GM19043 (cell line): ENCODE measurements at regions not wholly inside any gene's neighbourhood (a gene's known extent, or its start where the extent isn't known, plus 50 kb on each side); places are given as distances from the start of the nearest gene placed in this dataset.

Experiments used
- ATAC-seq: cut with Tn5 transposase; IDR thresholded peaks from one replicate; pipeline ENCODE4 v1.9.1; 2021; ENCODE audit warnings: low read depth; ENCODE audit not compliant: unreplicated experiment

DNA sequence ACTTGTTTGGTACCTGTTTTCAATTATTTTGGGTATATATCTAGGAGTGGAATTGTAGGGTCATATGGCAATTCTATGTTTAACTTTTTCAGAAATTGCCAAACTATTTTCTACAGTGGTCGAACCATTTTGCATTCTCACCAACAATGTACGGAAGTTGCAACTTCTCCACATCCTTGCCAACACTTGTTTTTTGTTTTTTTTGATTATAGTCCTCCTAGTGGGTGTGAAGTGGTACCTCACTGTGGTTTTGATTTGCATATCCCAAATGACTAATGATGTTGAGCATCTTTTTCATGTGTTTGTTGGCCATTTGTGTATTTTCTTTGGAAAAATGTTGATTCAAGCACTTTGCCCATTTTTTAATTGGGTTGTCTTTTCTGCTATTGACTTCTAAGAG is 122.1 kb downstream of the RPS24 start:
- ATAC-seq, result no peak

DNA sequence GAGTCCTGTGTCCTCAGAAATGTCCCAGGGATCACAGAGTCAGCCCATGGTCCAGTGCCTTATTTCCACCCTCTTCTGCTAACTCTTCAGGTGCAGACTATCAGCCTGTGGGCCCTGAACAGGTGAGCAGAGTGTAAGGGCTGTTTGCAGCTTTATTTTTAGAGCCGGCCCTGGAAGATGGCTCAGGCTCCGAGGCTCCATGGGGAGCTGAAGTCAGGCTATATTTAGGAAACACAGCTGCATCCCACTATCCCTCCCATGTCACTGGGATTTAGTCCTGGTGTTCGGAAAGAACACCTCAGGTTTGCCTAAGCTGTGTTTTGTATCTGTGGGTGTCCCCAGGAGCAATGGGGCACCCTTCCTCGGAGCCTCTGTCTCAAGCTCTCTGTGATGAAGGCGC is 126.9 kb downstream of the RPS24 start:
- ATAC-seq, result no peak

DNA sequence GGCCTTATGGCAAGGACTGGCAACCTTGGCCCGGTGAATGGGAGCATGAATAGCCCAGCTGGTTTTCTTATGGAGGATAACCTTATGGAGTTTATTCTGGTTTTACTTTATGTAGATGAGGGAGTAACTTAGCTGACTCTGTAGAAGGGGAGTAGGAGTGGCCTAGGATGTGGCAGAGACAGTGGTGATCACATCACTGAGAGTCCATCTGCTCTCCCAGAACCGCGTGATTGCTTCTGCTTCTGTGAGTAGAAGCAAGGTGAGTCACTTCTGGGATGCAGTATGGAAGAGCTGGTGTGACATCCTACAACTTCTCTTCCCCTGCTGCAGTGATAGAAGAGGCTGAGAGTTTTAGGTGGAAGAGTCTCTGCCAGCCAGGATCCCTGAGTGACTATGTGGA is 129.2 kb downstream of the RPS24 start:
- no peak for ATAC-seq

GRCh38 chr10:78164702-78165101 is 131.0 kb downstream of the RPS24 start:
- ATAC-seq, result no peak

DNA sequence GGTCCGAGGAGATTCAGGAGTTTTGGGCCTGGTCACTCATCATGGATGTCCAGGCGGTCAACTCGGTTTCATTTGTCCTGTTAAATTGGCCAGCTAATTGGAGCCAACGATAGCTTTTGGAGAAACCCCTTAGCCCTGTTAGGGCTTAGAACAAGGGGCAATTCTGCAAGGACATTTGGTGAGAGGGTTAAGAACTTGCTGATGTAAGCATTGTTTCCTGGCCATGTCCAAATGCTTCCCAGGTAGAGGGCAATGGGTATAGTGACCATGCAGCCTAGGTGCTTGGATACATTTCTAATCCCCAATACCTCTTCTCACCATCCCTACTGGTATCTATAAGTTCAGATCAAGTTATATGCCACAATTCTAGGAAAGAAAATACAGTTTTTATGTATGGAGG is 131.5 kb downstream of the RPS24 start:
- ATAC-seq, result no peak

DNA sequence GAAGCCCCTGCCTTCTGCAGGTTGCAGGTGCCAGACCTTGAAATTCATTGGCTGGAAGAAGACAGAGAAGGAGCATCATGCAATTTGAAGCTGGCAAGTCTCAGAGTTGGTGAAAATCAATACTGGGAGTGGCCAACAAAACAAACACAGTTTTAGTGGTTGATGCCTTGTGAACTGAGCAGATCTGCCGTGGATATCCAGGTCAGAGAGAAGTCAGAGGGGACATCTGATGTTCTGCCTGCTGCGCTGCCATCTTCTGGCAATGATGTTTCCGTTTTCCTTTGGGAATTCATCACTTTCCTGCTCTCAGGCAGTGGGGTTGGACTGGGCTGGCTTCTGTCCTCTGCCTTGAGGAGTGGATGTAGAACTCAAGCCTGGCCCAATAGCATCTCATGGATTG is 132.0 kb downstream of the RPS24 start:
- no peak for ATAC-seq

DNA sequence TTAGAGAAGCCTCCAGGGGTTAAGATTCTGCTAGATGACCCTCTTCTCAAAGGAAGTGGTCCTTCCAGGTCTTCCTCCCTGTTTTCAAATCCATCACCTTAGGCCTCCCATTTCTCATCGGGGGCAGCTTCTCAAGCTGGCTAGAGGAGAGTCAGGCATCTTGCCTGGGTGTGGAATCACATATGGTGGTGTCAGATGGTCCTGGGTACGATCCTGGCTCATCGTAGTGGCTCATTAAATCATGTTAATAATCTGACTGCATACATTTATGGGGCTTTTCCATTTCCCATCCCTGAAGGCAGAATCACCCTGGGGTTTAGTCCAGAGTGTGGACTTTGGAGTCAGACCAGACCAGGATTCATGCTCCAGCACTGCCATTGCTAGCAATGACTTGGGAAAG is 132.6 kb downstream of the RPS24 start:
- no peak for ATAC-seq

- ATAC-seq, result no peak
Measured at GRCh38 chr10:78169214-78169613, 135.6 kb downstream of the RPS24 start.

GRCh38 chr10:78170026-78170475 is 136.4 kb downstream of the RPS24 start:
- ATAC-seq, result no peak

- no peak for ATAC-seq
Measured at GRCh38 chr10:78171633-78172400, 138.2 kb downstream of the RPS24 start.

GRCh38 chr10:78173360-78174015 is 139.8 kb downstream of the RPS24 start:
- ATAC-seq, result no peak

DNA sequence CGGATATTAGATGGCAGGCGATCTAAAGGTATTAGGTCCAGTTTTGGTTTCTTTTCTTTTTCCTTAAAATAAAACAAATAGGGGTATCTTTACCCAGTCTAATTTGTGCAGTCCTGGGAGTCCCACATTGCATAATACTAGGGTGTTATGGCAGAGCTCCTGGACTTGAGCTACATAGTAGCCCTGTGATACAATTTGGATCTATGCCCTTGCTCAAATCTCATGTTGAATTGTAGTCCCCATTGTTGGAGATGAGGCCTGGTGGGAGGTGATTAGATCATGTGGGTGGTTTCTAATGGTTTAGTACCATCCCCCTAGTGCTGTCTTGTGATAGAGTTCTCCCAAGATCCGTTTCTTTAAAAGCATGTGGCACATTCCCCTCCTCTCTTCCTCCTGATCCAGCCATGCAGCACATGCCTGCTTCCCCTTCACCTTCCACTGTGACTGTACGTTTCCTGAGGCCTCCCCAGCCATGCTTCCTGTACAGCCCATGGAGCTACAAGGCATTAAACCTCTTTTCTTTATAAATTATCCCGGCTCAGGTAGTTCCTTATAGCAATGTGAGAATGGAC is 141.9 kb downstream of the RPS24 start:
- ATAC-seq, result no peak

GRCh38 chr10:78176320-78177317 is 143.0 kb downstream of the RPS24 start:
- no peak for ATAC-seq

DNA sequence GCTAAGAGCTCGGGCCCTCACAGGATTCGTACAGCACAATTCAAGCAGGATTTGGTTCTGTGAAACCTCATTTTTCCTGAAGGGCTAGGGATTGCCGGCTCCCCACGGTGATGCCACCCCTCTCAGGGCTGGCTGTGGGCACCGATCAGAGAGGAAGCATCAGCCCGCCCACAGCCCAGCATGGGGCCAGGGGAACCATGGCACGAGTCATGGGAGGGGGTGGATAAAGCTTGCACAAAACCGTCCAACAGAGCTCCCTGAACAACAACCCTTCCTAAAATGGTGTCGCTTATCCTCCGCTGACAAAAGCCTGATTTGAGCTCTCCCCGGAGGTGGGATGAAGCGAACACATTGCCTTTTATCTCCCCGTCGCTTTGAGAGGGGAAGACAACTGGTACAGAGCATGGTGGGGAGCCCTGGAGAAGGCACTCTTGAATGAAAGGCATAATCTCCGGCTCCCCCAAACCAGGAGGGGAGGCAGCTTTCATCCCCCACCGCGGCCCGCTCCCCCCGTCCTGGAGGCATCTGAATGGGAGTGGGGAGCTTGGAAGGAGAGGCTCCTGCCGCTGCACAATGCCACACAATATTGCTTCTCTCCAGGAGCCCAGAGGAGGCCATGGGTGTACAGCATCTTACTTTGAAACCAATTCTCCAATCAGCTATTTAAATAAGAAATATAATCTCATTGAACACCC is 144.0 kb downstream of the RPS24 start:
- no peak for ATAC-seq

DNA sequence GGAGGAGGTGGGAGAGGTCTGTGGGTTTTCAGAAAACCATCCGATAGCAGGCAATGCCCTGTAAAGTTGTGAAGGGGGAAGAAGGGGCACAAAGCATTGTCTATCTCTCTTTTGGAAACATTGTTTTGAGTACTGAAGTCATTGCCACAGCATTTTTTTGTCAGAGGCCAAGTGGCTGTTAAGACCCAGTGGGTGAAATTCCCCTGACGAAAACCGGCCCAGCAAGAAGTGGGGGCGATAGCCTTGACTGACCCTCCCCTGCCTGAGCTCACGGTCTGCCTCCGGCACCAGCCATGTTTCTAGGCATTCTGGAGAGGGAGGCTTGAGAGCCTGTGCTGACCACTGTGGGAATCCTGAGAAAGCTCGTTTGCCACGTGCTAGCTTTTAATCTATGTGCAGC is 144.7 kb downstream of the RPS24 start:
- no peak for ATAC-seq

- no peak for ATAC-seq
Measured at GRCh38 chr10:78178940-78179339, 145.3 kb downstream of the RPS24 start.

GRCh38 chr10:78179886-78180705 is 146.4 kb downstream of the RPS24 start:
- no peak for ATAC-seq

- no peak for ATAC-seq
Measured at GRCh38 chr10:78181381-78182055, 147.9 kb downstream of the RPS24 start.

GRCh38 chr10:78182841-78183240 is 149.2 kb downstream of the RPS24 start:
- ATAC-seq, result no peak
